HG03196 (cell line): ENCODE measurements at regions not wholly inside any gene's neighbourhood (a gene's known extent, or its start where the extent isn't known, plus 50 kb on each side); places are given as distances from the start of the nearest gene placed in this dataset.

ENCODE experiments used
- ATAC-seq: cut with Tn5 transposase; IDR thresholded peaks from one replicate; pipeline ENCODE4 v1.9.1; 2021; ENCODE audit not compliant: unreplicated experiment

- ATAC-seq, result no peak
Observed at GRCh38 chr17:77854083-77854758, 104.3 kb upstream of the TNRC6C start.

GRCh38 chr17:77854759-77855745 is 103.5 kb upstream of the TNRC6C start:
- no peak for ATAC-seq

DNA sequence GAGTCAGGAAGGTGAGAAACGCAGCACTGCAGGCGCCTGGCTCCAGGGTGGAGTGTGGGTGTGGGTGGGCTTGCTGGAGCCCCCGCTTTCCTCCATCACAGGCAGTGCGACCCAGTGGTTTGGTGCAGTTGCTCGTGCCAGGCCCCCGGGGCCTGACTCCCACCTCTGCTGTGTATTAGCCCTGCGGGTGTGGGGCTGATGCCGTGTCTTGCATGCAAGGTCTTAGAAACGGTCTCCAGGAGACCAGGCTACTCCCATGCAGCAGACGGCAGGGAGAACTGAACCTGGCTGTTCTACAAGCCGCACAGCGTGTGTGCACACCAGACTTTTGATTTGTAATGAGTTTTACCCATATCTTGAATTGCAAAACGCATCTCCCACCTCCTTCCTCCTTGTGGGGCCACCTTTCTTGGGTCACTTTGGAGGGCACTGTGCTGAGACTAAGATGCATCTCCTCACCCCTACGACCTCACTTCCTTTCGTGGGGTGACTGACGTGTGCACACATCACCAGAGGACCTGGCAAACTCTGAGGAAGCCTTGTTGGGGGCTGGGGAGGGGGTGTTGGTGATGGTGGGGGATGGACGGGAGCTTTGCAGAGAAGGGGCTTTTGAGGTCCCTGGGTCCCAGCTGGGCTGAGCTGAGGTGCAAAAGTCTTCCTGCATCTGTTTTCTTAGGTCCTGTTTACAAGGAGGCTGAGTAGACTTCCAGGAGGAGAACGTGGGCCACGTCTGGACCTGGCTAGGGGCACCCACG is 101.8 kb upstream of the TNRC6C start:
- no peak for ATAC-seq

DNA sequence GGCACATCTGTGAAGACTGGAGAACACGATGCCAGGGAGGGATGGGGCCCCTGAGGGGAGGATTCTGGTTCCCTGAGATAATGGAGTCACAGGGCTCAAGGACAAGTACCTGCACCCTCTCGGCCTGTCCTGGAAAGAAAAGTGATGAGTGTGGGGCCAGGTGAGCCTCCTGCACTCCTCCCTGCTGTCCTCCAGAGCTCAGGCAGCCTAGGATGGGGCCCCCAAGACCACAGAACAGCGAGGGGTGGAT is 101.3 kb upstream of the TNRC6C start:
- ATAC-seq, result no peak

DNA sequence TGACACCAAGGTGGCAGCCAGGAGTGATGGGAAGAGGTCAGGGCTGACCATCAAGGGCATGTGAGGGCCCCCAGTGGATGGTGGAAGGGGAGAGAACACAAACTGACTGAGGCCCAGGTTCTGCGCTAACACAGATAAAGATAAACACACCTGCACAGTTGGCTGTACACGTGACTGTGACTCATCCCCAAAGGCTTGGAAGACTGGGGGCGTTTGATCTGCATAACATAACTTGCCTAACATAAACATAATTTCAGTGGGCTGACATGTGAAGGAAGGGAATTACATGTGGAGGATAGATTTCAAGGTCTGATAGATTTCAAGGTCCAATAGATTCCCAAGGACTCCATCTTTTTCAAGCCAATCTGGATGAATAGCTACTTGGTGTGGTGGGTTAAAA is 100.9 kb upstream of the TNRC6C start:
- ATAC-seq, result no peak

DNA sequence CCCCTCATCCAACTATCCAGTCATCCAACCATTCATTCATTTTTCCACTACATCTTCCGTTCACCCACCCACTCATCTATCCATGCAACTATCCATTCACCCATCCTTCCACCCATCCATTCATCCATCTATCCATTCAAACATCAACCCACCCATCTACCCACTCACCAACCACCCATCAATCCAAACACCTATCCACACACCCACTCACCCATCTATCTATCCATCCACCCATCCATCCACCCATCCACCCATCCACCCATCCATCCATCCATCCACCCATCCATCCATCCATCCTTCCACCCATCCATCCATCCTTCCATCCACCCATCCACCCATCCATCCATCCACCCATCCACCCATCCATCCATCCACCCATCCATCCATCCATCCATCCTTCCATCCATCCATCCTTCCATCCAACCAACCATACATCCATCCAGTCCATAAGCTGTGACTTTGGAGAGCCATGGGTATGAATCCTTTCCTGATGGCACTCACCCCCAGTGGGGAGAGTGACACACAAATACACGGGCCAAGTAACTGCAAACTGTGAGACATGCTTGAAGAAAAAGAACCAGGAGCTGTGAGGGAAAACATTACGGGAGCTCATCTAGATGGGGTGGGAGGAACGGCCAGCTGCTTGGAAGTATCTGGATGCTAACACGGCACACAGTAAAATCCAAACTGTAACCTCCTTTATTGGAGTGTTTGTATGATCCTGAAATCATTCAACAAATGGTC is 100.0 kb upstream of the TNRC6C start:
- ATAC-seq, result no peak

GRCh38 chr17:77859035-77859810 is 99.3 kb upstream of the TNRC6C start:
- ATAC-seq, result no peak

GRCh38 chr17:77861133-77861695 is 97.3 kb upstream of the TNRC6C start:
- ATAC-seq, result no peak

GRCh38 chr17:77861981-77862645 is 96.4 kb upstream of the TNRC6C start:
- ATAC-seq, result no peak

GRCh38 chr17:77862890-77863813 is 95.4 kb upstream of the TNRC6C start:
- ATAC-seq, result no peak

- ATAC-seq, result no peak
Observed at GRCh38 chr17:77863814-77864161, 94.7 kb upstream of the TNRC6C start.

- ATAC-seq, result no peak
Observed at GRCh38 chr17:77864234-77865111, 94.0 kb upstream of the TNRC6C start.

GRCh38 chr17:77865112-77865611 is 93.3 kb upstream of the TNRC6C start:
- ATAC-seq, result no peak

DNA sequence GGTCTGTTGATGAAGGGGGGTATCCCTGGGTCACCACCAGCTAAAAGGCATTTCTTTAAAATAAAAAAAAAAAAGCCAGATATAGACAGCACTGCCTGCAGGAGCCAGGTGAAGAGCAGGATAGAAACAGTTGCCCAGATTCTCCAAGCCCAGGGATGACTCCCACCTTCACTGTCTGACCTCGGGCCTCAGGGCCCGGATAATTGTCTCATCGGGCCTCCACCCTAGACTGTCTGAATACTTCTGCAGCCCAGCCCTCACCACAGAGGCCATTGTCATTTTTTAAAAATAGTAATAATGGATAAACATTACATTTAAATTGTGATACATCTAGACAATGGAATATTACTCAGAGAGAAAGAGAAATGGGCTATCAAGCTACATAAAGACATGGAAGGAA is 92.8 kb upstream of the TNRC6C start:
- ATAC-seq, result no peak

DNA sequence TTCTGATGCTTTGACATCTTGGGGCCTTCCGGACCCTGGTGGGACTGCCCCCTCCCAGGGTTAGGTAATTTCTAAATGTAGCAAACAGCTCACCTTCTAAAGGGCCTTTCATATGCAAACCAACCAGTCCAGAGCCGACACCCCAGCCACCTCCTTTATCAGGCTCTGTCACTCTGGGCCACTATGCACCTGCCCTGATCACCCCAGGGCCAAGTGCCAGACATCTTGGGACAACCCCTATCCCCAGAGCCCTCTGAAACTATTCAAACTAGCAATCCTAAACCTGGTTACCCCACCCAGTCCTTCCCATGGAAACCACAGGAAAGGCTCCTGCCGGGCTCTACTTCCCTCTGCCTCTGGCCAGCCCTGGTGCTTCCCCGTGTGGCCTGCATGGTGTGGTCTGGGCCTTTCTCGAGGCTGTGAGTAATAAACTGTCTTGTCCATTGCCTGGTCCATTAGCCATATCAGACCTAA is 91.2 kb upstream of the TNRC6C start:
- no peak for ATAC-seq

GRCh38 chr17:77867976-77868713 is 90.4 kb upstream of the TNRC6C start:
- ATAC-seq, result no peak
